Bronchial epithelial cell (primary cell): ENCODE measurements at regions not wholly inside any gene's neighbourhood (a gene's known extent, or its start where the extent isn't known, plus 50 kb on each side); places are given as distances from the start of the nearest gene placed in this dataset.

Experiments used
- DNase-seq: peaks from one replicate; pipeline ENCODE4 v3.0.0-alpha.2; 2010; ENCODE audit warnings: low read depth
- FAIRE-seq: peaks from 2 replicates; lab custom pipeline; 2011; peaks lifted over from hg19 to GRCh38; lab: Jason Lieb, UNC
- H3K27me3 ChIP-seq: 2 replicates; pipeline ENCODE4 v1.5.1; 2011; ENCODE audit warnings: low read length; ENCODE audit not compliant: control insufficient read depth, insufficient read depth
- H3K36me3 ChIP-seq: 2 replicates; pipeline ENCODE4 v1.5.1; 2011; ENCODE audit warnings: low read length; ENCODE audit not compliant: control insufficient read depth, insufficient read depth
- H3K4me3 ChIP-seq: 2 replicates; pipeline ENCODE4 v1.5.1; 2011; ENCODE audit warnings: mild to moderate bottlenecking, low read depth, low read length, control low read depth
- TF ChIP-seq, protein P1 (sequence below): IDR thresholded peaks from 2 replicates; pipeline ENCODE4 v1.5.1; 2011; ENCODE audit warnings: mild to moderate bottlenecking, moderate library complexity, low read length, control low read depth, inconsistent platforms; ENCODE audit not compliant: insufficient read depth, severe bottlenecking

DNA sequence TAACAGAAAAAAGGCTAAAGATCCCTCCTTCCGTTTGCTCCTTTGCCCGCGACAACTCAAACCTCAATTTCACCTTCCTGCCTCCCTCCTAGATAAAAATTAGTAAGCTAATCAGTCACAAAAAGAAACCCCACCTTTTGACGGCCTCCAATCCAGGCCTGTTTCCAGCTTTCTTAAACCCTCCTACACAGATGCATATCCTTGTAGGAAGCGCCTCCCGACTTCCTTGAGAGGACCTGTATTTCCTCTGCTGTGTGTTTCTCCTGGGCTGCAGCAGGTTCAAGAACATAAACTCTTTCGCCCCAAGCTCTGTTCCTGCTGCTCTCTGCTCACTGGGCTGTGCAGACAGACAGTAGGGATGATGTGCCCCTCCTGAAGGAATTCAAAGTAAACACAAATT, 168.8 kb downstream of the CYYR1 start:
- FAIRE-seq (no peak), DNase-seq (no peak)
- Histone ChIP-seq H3K27me3 (no peaks in the 10 kb centered on the region), H3K36me3 (no peaks in the 10 kb centered on the region), H3K4me3 (no peak overlapping the region)
- TF ChIP-seq, protein P1, sequence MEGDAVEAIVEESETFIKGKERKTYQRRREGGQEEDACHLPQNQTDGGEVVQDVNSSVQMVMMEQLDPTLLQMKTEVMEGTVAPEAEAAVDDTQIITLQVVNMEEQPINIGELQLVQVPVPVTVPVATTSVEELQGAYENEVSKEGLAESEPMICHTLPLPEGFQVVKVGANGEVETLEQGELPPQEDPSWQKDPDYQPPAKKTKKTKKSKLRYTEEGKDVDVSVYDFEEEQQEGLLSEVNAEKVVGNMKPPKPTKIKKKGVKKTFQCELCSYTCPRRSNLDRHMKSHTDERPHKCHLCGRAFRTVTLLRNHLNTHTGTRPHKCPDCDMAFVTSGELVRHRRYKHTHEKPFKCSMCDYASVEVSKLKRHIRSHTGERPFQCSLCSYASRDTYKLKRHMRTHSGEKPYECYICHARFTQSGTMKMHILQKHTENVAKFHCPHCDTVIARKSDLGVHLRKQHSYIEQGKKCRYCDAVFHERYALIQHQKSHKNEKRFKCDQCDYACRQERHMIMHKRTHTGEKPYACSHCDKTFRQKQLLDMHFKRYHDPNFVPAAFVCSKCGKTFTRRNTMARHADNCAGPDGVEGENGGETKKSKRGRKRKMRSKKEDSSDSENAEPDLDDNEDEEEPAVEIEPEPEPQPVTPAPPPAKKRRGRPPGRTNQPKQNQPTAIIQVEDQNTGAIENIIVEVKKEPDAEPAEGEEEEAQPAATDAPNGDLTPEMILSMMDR, result no peak

DNA sequence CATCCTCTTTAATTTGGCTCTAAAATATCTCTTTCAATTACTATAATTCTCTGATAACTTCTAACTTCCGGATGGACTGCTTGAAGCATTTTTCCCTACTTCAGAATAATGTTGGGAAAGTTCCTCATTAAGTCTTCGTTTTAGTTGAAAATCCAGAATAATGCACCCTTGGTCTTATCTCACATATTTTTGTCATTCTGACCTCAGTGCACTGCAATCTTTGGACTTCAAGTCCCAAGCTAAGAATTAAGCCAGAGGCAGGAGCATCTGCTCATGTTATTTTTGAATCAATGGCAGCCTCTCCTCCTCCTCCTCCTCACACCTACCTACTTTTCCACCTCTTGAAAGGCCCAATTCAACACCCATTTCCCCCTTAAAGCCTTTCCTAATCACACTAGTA, 169.8 kb downstream of the CYYR1 start:
- Histone ChIP-seq H3K27me3 (no peaks in the 10 kb centered on the region), H3K4me3 (no peak overlapping the region), H3K36me3 (no peaks in the 10 kb centered on the region)
- FAIRE-seq (no peak), DNase-seq (no peak)
- TF ChIP-seq, protein P1, result no peak

GRCh38 chr21:26397545-26397944, 175.5 kb downstream of the CYYR1 start:
- DNase-seq (peak; percentile 67), FAIRE-seq (peak; percentile 92)
- Histone ChIP-seq H3K27me3 (no peaks in the 10 kb centered on the region), H3K4me3 (no peak overlapping the region), H3K36me3 (no peaks in the 10 kb centered on the region)
- TF ChIP-seq, protein P1, result no peak

GRCh38 chr21:26394341-26394740, 178.7 kb downstream of the CYYR1 start:
- Histone ChIP-seq H3K27me3 (no peaks in the 10 kb centered on the region), H3K4me3 (no peak overlapping the region), H3K36me3 (no peaks in the 10 kb centered on the region)
- TF ChIP-seq, protein P1, result no peak
- FAIRE-seq (no peak), DNase-seq (no peak)

DNA sequence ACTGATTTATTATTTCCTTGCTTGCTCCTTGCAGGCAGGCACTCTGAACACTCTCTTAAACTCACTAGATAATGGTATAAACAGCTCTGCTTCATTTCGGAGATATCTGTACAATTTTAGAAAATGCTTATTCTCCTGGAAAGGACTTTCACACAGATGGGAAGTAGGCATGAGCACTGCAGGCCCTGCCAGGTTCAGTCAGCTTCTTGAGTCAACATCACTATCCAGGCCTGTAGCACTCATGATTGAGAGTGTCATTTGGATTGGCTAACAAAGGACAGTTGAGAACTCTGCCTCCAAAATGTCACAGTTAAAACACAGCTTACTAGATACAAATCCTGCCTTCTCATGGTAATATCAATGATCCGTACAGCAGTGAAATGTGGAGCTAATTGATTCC, 181.9 kb downstream of the CYYR1 start:
- no peaks in the 10 kb centered on the region for H3K36me3 ChIP-seq

More for the DNA sequence above, 181.9 kb downstream of the CYYR1 start:
- TF ChIP-seq, protein P1, result no peak
- H3K4me3 ChIP-seq, result no peak overlapping the region
- DNase-seq, result peak; percentile 54
- H3K27me3 ChIP-seq, result no peaks in the 10 kb centered on the region
- no peak for FAIRE-seq
